SK-N-SH treated with all-trans-retinoic acid at 6 μM for 48 hours (cell line): ENCODE measurements at regions not wholly inside any gene's neighbourhood (a gene's known extent, or its start where the extent isn't known, plus 50 kb on each side); places are given as distances from the start of the nearest gene placed in this dataset.
"Not testable (repeated sequence)": the region's sequence is repeated elsewhere in the genome, so short reads cannot be mapped to it uniquely, and the experiment has no call there.

Source experiments
- ARNTL ChIP-seq: fragments of 450-650 bp; formaldehyde crosslinking; IDR thresholded peaks from 2 replicates; pipeline ENCODE4 v1.5.0; 2020; ENCODE audit warnings: low read depth, mild to moderate bottlenecking, moderate library complexity, borderline replicate concordance
- CREB5 ChIP-seq: fragments of 250-450 bp; sonication (Bioruptor Pico); IDR thresholded peaks from 2 replicates; pipeline ENCODE4 v1.5.1; 2020; ENCODE audit warnings: low read depth, mild to moderate bottlenecking, moderate library complexity
- GLIS3 ChIP-seq: fragments of 250-450 bp; sonication (Bioruptor Pico); IDR thresholded peaks from 2 replicates; pipeline ENCODE4 v1.5.0; 2020; ENCODE audit warnings: mild to moderate bottlenecking, moderate library complexity
- ISL1 ChIP-seq: fragments of 250-450 bp; sonication (Bioruptor Pico); IDR thresholded peaks from 2 replicates; pipeline ENCODE4 v2.1.2; 2022; ENCODE audit warnings: mild to moderate bottlenecking, moderate library complexity
- PATZ1 ChIP-seq: fragments of 250-450 bp; sonication (Bioruptor Pico); IDR thresholded peaks from 2 replicates; pipeline ENCODE4 v1.8.0; 2020; ENCODE audit warnings: mild to moderate bottlenecking, moderate library complexity, borderline replicate concordance
- POU6F1 ChIP-seq: fragments of 250-450 bp; sonication (Bioruptor Pico); IDR thresholded peaks from 2 replicates; pipeline ENCODE4 v1.8.0; 2021; ENCODE audit warnings: low read depth, mild to moderate bottlenecking, moderate library complexity, borderline replicate concordance
- RARB ChIP-seq: fragments of 250-450 bp; sonication (Bioruptor Pico); IDR thresholded peaks from 2 replicates; pipeline ENCODE4 v1.8.0; 2021; ENCODE audit warnings: mild to moderate bottlenecking, moderate library complexity
- ZC3H10 ChIP-seq: fragments of 250-450 bp; sonication (Bioruptor Pico); IDR thresholded peaks from 2 replicates; pipeline ENCODE4 v1.5.1; 2021; ENCODE audit warnings: mild to moderate bottlenecking, moderate library complexity
- ZFP3 ChIP-seq: fragments of 250-450 bp; sonication (Bioruptor Pico); IDR thresholded peaks from 2 replicates; pipeline ENCODE4 v1.5.0; 2020; ENCODE audit warnings: mild to moderate bottlenecking, moderate library complexity
- ZFP30 ChIP-seq: fragments of 450-650 bp; formaldehyde crosslinking; IDR thresholded peaks from 2 replicates; pipeline ENCODE4 v1.5.0; 2022; ENCODE audit warnings: mild to moderate bottlenecking, moderate library complexity
- ZNF8 ChIP-seq: fragments of 450-650 bp; formaldehyde crosslinking; IDR thresholded peaks from 2 replicates; pipeline ENCODE4 v1.5.0; 2020; ENCODE audit warnings: mild to moderate bottlenecking, moderate library complexity
- TF ChIP-seq, protein P1 (sequence below): fragments of 250-450 bp; sonication (Bioruptor Pico); IDR thresholded peaks from 2 replicates; pipeline ENCODE4 v1.5.1; 2021; ENCODE audit warnings: mild to moderate bottlenecking, moderate library complexity

DNA sequence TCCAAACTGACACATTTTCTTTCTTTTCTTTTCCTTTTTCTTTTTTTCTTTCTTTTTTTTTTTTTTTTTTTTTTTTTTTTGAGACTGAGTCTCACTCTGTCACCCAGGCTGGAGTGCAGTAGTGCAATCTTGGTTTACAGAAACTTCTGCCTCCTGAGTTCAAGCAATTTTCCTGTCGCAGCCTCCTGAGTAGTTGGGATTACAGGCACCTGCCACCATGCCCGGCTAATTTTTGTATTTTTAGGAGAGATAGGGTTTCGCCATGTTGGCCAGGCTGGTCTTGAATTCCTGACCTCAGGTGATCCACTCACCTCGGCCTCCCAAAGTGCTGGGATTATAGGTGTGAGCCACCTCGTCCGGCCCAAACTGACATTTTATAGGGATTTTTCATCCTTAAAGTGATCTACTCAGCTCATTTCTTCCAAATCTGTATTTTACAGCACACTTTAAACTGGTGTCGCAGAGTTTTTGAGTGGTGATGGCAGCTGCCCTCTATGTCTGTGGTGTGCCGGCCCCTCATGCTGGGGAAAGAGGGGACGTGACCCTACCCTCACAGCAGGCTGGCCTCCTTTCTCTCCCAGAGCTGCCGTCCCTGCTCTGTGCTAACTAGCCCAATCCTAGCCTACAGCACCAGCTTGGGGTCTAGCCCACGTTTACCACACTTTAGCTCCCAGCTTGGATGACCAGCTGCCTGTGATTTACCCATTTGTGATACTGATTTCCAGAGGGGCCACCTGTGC is 211.9 kb upstream of the HAAO start:
- not testable (repeated sequence) for TF ChIP-seq ZFP30 (CRISPR knock-in tag); GLIS3; PATZ1; POU6F1 (CRISPR knock-in tag); ZFP3 (CRISPR knock-in tag); ARNTL (CRISPR knock-in tag); ISL1 (CRISPR knock-in tag); RARB (CRISPR knock-in tag); ZNF8 (CRISPR knock-in tag); ZC3H10 (CRISPR knock-in tag); CREB5 (CRISPR knock-in tag)
- TF ChIP-seq, protein P1, sequence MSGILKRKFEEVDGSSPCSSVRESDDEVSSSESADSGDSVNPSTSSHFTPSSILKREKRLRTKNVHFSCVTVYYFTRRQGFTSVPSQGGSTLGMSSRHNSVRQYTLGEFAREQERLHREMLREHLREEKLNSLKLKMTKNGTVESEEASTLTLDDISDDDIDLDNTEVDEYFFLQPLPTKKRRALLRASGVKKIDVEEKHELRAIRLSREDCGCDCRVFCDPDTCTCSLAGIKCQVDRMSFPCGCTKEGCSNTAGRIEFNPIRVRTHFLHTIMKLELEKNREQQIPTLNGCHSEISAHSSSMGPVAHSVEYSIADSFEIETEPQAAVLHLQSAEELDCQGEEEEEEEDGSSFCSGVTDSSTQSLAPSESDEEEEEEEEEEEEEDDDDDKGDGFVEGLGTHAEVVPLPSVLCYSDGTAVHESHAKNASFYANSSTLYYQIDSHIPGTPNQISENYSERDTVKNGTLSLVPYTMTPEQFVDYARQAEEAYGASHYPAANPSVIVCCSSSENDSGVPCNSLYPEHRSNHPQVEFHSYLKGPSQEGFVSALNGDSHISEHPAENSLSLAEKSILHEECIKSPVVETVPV (CRISPR knock-in tag) = not testable (repeated sequence)
